ENCODE measurements at regions not wholly inside any gene's neighbourhood (a gene's known extent, or its start where the extent isn't known, plus 50 kb on each side); places are given as distances from the start of the nearest gene placed in this dataset.

DNA sequence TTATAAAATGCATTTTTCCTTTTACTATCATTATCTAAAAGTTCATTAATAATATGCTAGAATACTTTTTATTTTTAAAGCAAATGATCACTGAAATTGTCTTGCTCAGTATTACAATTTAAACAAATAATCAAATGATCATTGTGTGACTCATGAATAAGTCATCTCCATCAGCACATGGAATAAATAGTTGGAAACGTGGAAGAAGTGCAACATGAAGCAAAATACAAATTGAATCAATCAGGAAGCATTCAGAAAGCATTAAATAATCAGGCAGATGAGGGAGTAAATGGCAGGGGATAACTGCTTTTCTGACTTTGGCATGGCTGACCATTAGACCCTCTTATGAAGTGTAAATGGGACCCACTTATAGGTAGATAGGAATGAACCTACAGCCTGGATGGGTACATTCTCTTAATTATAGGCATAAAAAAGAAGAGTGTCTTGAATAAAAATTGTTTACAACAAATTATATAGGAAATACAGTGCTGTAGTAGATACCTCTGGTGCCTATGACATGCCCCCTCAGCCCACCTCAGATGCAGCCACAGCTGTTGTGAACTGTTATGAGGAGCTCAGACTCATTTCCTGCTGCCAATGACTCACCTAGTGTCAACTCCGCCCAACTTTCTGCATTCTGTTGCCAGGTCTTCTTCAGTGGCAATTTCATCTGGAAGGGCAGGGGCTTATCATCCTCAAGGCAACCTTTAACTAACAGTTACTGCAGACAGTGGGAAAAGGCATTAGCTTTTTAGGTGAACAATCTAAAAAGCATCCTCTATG lies 936.0 kb downstream of the TRIB2 start:
- in situ Hi-C loops (cut with MboI; ENCODE audit: low sequenced_read_pairs in 4 of 4): no loop called here

DNA sequence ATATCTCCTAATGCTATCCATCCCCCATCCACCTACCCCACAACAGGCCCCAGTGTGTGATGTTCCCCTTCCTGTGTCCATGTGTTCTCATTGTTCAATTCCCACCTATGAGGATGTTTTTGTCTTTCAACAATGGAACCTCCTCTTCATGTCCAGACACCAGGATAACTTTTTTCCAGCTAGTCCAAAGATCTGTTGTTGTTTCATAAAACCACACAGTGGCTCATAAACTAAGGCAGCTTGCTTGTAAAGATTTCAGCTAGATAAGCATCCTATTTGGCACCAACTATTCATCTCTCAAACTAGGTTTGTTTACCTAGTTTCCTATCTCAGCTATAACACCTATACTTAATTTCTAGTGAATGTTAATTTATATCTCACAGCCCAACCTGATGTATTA lies 937.7 kb downstream of the TRIB2 start:
- intact Hi-C loops (cut with DNase I; ENCODE audit: low total_unique reads): no loop called here
- no peak overlapping the region for H3K27ac ChIP-seq
- no peaks in the 10 kb centered on the region for H3K36me3 ChIP-seq
- H3K4me1 ChIP-seq: no peaks in the 10 kb centered on the region
- H3K9me3 ChIP-seq: no peaks in the 10 kb centered on the region
- in situ Hi-C loops (cut with MboI; ENCODE audit: low sequenced_read_pairs in 4 of 4): no loop called here
- no peak for TF ChIP-seq POLR2A (IDR thresholded peaks at IDR 0.05)
- TF ChIP-seq, protein P1, sequence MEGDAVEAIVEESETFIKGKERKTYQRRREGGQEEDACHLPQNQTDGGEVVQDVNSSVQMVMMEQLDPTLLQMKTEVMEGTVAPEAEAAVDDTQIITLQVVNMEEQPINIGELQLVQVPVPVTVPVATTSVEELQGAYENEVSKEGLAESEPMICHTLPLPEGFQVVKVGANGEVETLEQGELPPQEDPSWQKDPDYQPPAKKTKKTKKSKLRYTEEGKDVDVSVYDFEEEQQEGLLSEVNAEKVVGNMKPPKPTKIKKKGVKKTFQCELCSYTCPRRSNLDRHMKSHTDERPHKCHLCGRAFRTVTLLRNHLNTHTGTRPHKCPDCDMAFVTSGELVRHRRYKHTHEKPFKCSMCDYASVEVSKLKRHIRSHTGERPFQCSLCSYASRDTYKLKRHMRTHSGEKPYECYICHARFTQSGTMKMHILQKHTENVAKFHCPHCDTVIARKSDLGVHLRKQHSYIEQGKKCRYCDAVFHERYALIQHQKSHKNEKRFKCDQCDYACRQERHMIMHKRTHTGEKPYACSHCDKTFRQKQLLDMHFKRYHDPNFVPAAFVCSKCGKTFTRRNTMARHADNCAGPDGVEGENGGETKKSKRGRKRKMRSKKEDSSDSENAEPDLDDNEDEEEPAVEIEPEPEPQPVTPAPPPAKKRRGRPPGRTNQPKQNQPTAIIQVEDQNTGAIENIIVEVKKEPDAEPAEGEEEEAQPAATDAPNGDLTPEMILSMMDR (IDR thresholded peaks at IDR 0.05 in 4 of 5, conservative IDR thresholded peaks at IDR 0.05 in 1 of 5): no peak
- H3K4me3 ChIP-seq: no peak overlapping the region
- H3K27me3 ChIP-seq: no peaks in the 10 kb centered on the region
- ATAC-seq: no peak
- DNase-seq: no peak

More for the DNA sequence above, 936.0 kb downstream of the TRIB2 start:
- Histone ChIP-seq H3K4me1 (no peaks in the 10 kb centered on the region), H3K27me3 (no peaks in the 10 kb centered on the region), H3K4me3 (no peak overlapping the region), H3K9me3 (no peaks in the 10 kb centered on the region), H3K27ac (no peak overlapping the region), H3K36me3 (no peaks in the 10 kb centered on the region)
- TF ChIP-seq, protein P1 (IDR thresholded peaks at IDR 0.05 in 4 of 5, conservative IDR thresholded peaks at IDR 0.05 in 1 of 5): no peak
- no peak for TF ChIP-seq POLR2A (IDR thresholded peaks at IDR 0.05)
- no peak for ATAC-seq
- intact Hi-C loops (cut with DNase I; ENCODE audit: low total_unique reads): no loop called here
- DNase-seq: no peak

DNA sequence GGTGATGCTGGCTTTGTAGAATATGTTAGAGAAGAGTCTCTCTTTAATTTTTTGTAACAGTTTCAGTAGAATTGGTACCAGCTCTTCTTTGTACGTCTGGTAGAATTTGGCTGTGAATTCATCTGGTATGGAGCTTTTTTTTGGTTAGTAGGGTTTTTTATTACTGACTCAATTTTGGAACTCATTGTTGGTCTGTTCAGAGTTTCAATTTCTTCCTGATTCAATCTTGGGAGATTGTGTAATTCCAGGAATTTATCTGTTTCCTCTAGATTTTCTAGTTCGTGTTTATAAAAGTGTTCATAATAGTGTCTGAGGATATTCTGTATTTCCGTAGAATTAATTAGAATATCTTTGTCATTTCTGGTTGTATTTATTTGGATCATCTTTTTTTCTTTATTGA lies 943.5 kb downstream of the TRIB2 start:
- Histone ChIP-seq H3K9me3 (no peaks in the 10 kb centered on the region), H3K27me3 (no peaks in the 10 kb centered on the region), H3K27ac (no peak overlapping the region), H3K4me1 (no peaks in the 10 kb centered on the region), H3K4me3 (no peak overlapping the region), H3K36me3 (no peaks in the 10 kb centered on the region)
- TF ChIP-seq POLR2A (IDR thresholded peaks at IDR 0.05): no peak
- TF ChIP-seq, protein P1 (IDR thresholded peaks at IDR 0.05 in 4 of 5, conservative IDR thresholded peaks at IDR 0.05 in 1 of 5): no peak
- in situ Hi-C loops (cut with MboI; ENCODE audit: low sequenced_read_pairs in 4 of 4): no loop called here
- intact Hi-C loops (cut with DNase I; ENCODE audit: low total_unique reads): no loop called here
- DNase-seq: no peak
- no peak for ATAC-seq

DNA sequence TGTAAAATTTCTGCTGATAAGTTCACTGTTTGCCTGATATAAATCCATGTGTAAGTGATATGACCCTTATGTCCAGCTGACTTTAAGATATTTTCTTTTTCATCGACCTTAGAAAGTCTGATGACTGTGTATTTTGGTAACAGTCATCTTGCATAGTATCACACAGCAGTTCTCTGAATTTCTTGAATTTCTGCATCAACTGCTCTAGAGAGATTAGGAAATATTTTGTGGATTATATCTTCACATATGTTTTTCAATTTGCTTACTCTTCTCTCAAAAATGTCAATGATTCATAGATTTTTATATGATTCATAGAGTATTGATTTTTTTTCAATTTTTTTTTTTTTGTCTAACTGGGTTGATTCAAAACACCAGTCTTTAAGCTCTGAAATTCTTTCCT lies 945.3 kb downstream of the TRIB2 start:
- H3K27me3 ChIP-seq: no peaks in the 10 kb centered on the region
- H3K9me3 ChIP-seq: no peaks in the 10 kb centered on the region
- DNase-seq: no peak
- TF ChIP-seq, protein P1 (IDR thresholded peaks at IDR 0.05 in 4 of 5, conservative IDR thresholded peaks at IDR 0.05 in 1 of 5): no peak
- no peak for TF ChIP-seq POLR2A (IDR thresholded peaks at IDR 0.05)
- H3K4me3 ChIP-seq: no peak overlapping the region
- H3K4me1 ChIP-seq: no peaks in the 10 kb centered on the region
- intact Hi-C loops (cut with DNase I; ENCODE audit: low total_unique reads) (no loop called here), in situ Hi-C loops (cut with MboI; ENCODE audit: low sequenced_read_pairs in 4 of 4) (no loop called here)
- no peak overlapping the region for H3K27ac ChIP-seq
- ATAC-seq: no peak
- no peaks in the 10 kb centered on the region for H3K36me3 ChIP-seq

Measured in gastrocnemius medialis (tissue), 4 donors.